ENCODE measurements at regions not wholly inside any gene's neighbourhood (a gene's known extent, or its start where the extent isn't known, plus 50 kb on each side); places are given as distances from the start of the nearest gene placed in this dataset.
"Not testable (repeated sequence)": the region's sequence is repeated elsewhere in the genome, so short reads cannot be mapped to it uniquely, and the experiment has no call there.

DNA sequence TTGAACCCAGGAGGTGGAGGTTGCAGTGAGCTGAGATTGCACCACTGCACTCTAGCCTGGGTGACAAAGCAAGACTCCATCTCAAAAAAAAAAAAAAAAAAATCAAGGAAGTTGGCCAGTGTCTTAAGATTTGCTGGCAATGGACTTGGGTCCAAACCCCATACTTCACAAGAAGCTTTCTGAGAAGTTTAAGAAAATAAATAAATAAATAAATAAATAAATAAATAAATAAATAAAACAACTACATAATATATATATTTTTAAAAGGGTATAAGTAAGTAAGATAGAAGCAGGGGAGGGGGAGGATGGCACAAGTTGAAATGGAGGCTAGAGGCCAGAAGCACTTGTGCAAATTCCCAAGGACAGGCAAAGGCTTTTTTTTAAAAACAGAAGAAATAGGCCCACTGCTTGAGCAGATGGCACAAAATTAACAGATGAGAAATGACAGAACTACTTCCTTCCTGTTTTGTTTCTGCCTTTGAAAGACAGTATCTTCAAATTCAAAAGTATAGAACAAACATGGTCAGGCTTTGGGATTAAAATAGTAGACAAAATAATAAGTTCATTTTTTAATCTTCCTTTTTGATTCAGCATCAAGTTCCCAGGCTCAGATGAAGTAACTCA lies 287.7 kb downstream of the ALDH8A1 start:
- Histone ChIP-seq H3K36me3 (ENCODE audit: insufficient read depth, low read length) (no peaks in the 10 kb centered on the region), H3K4me1 (ENCODE audit: low read length) (no peaks in the 10 kb centered on the region), H3K9me2 (replicated peaks; ENCODE audit: insufficient read depth, low read length) (no peaks in the 10 kb centered on the region), H3K4me2 (ENCODE audit: low read depth, low read length, poor library complexity, severe bottlenecking) (no peak overlapping the region), H4K20me1 (ENCODE audit: insufficient read depth, low read depth, low read length) (no peaks in the 10 kb centered on the region), H3K4me3 (ENCODE audit: low read length) (no peak overlapping the region), H3K79me2 (ENCODE audit: low read length) (no peaks in the 10 kb centered on the region), H2AFZ (ENCODE audit: low read length) (no peak overlapping the region), H3K27me3 (ENCODE audit: low read length) (no peaks in the 10 kb centered on the region), H3K9me3 (ENCODE audit: low read length) (no peaks in the 10 kb centered on the region), H3K9ac (ENCODE audit: low read length) (no peak overlapping the region), H3K27ac (ENCODE audit: low read length) (no peak overlapping the region)
- DNase-seq: no peak

DNA sequence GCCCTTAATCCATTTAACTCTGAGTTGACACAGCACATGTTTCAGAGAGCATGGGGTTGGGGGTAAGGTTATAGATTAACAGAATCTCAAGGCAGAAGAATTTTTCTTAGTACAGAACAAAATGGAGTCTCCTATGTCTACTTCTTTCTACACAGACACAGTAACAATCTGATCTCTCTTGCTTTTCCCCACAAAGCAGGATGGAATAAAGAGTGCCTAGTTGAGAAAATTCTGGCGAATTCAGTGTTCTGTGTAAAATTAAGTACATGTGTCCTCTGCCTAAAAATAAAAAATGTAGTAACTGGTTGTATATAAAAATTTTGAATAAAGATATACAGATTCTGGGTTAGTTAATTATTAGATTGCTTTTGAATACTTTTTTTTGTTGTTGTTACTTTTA lies 290.0 kb downstream of the ALDH8A1 start:
- DNase-seq; H4K20me1 ChIP-seq (ENCODE audit: insufficient read depth, low read depth, low read length); H2AFZ ChIP-seq (ENCODE audit: low read length); H3K9me3 ChIP-seq (ENCODE audit: low read length); H3K4me2 ChIP-seq (ENCODE audit: low read depth, low read length, poor library complexity, severe bottlenecking); H3K4me1 ChIP-seq (ENCODE audit: low read length); H3K27me3 ChIP-seq (ENCODE audit: low read length); H3K4me3 ChIP-seq (ENCODE audit: low read length); H3K9me2 ChIP-seq (replicated peaks; ENCODE audit: insufficient read depth, low read length); H3K27ac ChIP-seq (ENCODE audit: low read length); H3K79me2 ChIP-seq (ENCODE audit: low read length); H3K9ac ChIP-seq (ENCODE audit: low read length); H3K36me3 ChIP-seq (ENCODE audit: insufficient read depth, low read length): not testable (repeated sequence)

DNA sequence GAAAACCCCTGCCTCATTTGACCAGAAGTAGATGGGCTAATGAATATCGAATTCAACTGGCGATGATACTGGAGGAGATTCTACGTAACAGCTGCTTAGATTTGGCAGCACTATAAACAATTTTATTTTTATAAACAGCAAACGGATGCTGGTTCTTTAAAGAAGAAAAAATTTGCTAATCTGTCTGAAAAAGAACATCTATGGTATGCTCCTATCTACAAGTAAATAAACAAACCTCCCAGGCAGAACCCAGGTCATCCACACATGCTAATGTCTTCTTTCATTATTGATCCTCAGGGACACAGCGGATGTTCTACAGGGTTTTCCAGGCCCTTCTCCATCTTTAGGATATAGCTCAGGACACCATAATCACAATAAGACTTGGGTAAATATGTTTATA lies 291.3 kb downstream of the ALDH8A1 start:
- H4K20me1 ChIP-seq (ENCODE audit: insufficient read depth, low read depth, low read length): no peaks in the 10 kb centered on the region

DNA sequence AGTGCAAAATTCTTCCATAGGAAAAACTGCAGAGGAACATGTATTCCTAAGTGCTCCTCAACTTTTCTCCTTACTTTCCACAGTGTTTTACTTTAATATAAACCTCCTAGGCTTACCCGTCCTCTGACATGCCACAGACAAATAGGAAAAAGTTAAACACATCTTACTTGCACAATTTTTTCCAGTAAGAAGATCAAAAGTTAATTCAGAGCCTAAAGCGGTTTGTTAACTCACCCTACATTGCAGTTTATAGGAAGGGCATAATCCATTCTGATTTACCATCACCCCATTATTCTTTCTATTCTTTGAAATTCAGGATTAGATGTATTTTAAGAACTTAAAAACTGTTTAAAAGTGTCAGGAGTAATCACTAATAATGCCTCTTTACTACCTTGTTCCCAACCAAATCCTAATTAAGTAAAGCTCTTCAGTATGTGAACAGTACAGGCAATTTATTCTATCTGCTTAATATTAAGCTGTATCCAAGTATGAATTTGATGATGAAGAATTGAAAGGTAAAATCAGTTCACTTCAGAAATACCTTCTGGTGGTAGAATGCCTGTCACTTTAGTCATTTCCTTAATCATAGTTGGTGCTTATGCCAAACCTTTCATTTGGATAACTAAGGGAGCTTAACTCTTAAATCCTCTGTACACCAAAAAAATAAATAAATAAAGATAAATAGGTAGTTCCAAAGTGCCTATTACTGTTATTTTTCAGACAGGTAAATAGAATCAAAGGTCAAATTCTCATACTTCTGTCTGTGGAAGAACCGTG lies 292.0 kb downstream of the ALDH8A1 start:
- Histone ChIP-seq H3K36me3 (ENCODE audit: insufficient read depth, low read length) (no peaks in the 10 kb centered on the region), H3K9ac (ENCODE audit: low read length) (no peak overlapping the region)

More for the DNA sequence above, 291.3 kb downstream of the ALDH8A1 start:
- Histone ChIP-seq H3K9ac (ENCODE audit: low read length) (no peak overlapping the region), H3K4me1 (ENCODE audit: low read length) (no peaks in the 10 kb centered on the region), H3K4me3 (ENCODE audit: low read length) (no peak overlapping the region), H3K36me3 (ENCODE audit: insufficient read depth, low read length) (no peaks in the 10 kb centered on the region), H3K9me2 (replicated peaks; ENCODE audit: insufficient read depth, low read length) (no peaks in the 10 kb centered on the region), H3K27me3 (ENCODE audit: low read length) (no peaks in the 10 kb centered on the region), H2AFZ (ENCODE audit: low read length) (no peak overlapping the region), H3K4me2 (ENCODE audit: low read depth, low read length, poor library complexity, severe bottlenecking) (no peak overlapping the region), H3K79me2 (ENCODE audit: low read length) (no peaks in the 10 kb centered on the region), H3K27ac (ENCODE audit: low read length) (no peak overlapping the region), H3K9me3 (ENCODE audit: low read length) (no peaks in the 10 kb centered on the region)
- no peak for DNase-seq

DNA sequence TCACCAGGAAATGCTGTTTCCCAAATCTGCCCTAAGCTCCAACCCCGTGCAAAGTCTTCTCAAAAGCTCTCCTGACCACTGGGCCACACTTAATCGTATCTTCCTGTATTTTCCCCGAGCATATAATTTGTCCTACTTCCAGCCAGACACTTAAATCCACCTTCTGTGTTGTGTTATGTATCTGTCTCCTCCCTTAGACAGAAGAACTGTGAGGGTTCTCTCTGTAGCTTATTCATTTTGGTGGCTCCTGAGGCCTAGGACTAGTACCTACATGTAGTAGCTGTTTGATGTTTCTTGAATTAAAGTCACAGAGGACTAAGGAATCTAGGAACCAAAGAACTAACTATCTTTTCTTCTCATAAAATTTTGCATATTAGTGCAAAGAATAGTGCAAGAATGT lies 292.6 kb downstream of the ALDH8A1 start:
- Histone ChIP-seq H3K9me3 (ENCODE audit: low read length) (no peaks in the 10 kb centered on the region), H3K79me2 (ENCODE audit: low read length) (no peaks in the 10 kb centered on the region), H3K4me3 (ENCODE audit: low read length) (no peak overlapping the region), H3K36me3 (ENCODE audit: insufficient read depth, low read length) (no peaks in the 10 kb centered on the region), H2AFZ (ENCODE audit: low read length) (no peak overlapping the region), H3K9me2 (replicated peaks; ENCODE audit: insufficient read depth, low read length) (no peaks in the 10 kb centered on the region), H3K9ac (ENCODE audit: low read length) (no peak overlapping the region), H3K4me1 (ENCODE audit: low read length) (no peaks in the 10 kb centered on the region), H3K27me3 (ENCODE audit: low read length) (no peaks in the 10 kb centered on the region), H3K4me2 (ENCODE audit: low read depth, low read length, poor library complexity, severe bottlenecking) (no peak overlapping the region), H3K27ac (ENCODE audit: low read length) (no peak overlapping the region), H4K20me1 (ENCODE audit: insufficient read depth, low read depth, low read length) (no peaks in the 10 kb centered on the region)
- no peak for DNase-seq

More for the DNA sequence above, 292.0 kb downstream of the ALDH8A1 start:
- H3K4me2 ChIP-seq (ENCODE audit: low read depth, low read length, poor library complexity, severe bottlenecking): no peak overlapping the region
- no peaks in the 10 kb centered on the region for H3K79me2 ChIP-seq (ENCODE audit: low read length)
- no peaks in the 10 kb centered on the region for H4K20me1 ChIP-seq (ENCODE audit: insufficient read depth, low read depth, low read length)
- H3K4me1 ChIP-seq (ENCODE audit: low read length): no peaks in the 10 kb centered on the region
- no peak overlapping the region for H3K27ac ChIP-seq (ENCODE audit: low read length)
- no peaks in the 10 kb centered on the region for H3K9me2 ChIP-seq (replicated peaks; ENCODE audit: insufficient read depth, low read length)
- DNase-seq: no peak
- no peaks in the 10 kb centered on the region for H3K9me3 ChIP-seq (ENCODE audit: low read length)
- no peak overlapping the region for H3K4me3 ChIP-seq (ENCODE audit: low read length)
- no peak overlapping the region for H2AFZ ChIP-seq (ENCODE audit: low read length)
- H3K27me3 ChIP-seq (ENCODE audit: low read length): no peaks in the 10 kb centered on the region

DNA sequence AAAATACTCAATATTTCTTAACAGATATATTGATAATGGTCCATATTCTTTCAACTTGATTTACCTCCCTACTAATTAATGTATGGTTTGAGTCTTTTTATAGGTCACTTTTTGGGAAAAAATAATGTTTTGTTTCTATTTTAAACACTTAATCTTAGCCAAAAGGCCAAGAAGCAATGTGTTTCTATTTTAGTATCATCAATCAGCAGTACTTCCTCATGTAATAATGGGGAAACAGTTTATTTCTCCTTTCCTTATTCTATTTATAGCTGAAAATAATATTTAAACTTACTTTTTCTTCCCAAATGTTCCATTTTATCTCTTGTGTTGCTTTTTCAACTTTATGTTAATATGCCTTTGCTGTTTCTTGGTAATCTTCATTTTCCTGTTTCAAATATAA lies 295.1 kb downstream of the ALDH8A1 start:
- no peak overlapping the region for H3K27ac ChIP-seq (ENCODE audit: low read length)
- no peak overlapping the region for H3K4me3 ChIP-seq (ENCODE audit: low read length)
- no peaks in the 10 kb centered on the region for H3K36me3 ChIP-seq (ENCODE audit: insufficient read depth, low read length)
- no peaks in the 10 kb centered on the region for H3K9me3 ChIP-seq (ENCODE audit: low read length)
- no peak overlapping the region for H2AFZ ChIP-seq (ENCODE audit: low read length)
- no peak overlapping the region for H3K9ac ChIP-seq (ENCODE audit: low read length)
- H3K4me1 ChIP-seq (ENCODE audit: low read length): no peaks in the 10 kb centered on the region
- no peaks in the 10 kb centered on the region for H3K27me3 ChIP-seq (ENCODE audit: low read length)
- no peaks in the 10 kb centered on the region for H4K20me1 ChIP-seq (ENCODE audit: insufficient read depth, low read depth, low read length)
- H3K9me2 ChIP-seq (replicated peaks; ENCODE audit: insufficient read depth, low read length): no peaks in the 10 kb centered on the region
- H3K79me2 ChIP-seq (ENCODE audit: low read length): no peaks in the 10 kb centered on the region
- DNase-seq: no peak
- no peak overlapping the region for H3K4me2 ChIP-seq (ENCODE audit: low read depth, low read length, poor library complexity, severe bottlenecking)

DNA sequence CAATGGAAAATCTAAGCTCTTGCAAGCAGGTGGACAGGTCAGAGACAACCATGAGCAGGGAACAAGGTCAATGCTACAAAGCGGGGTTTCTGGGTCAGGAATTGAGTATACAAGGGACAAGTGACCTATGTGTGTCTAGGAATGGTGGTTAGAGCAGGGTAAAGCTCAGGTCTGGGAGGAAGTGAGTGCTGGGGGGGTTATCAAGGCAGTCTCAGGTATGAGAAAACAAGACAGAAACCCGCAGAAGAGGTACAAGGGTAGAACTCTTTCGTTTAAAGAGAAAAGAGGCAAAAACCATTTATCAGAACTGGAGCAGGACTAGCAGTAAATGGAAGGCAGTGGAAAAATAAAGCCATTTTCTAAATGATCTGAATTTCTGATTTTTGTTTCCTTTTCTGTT lies 298.4 kb downstream of the ALDH8A1 start:
- H2AFZ ChIP-seq (ENCODE audit: low read length): no peak overlapping the region
- H3K36me3 ChIP-seq (ENCODE audit: insufficient read depth, low read length): no peaks in the 10 kb centered on the region
- H3K9ac ChIP-seq (ENCODE audit: low read length): no peak overlapping the region
- no peak overlapping the region for H3K4me2 ChIP-seq (ENCODE audit: low read depth, low read length, poor library complexity, severe bottlenecking)
- no peak for DNase-seq
- no peak overlapping the region for H3K27ac ChIP-seq (ENCODE audit: low read length)
- no peaks in the 10 kb centered on the region for H4K20me1 ChIP-seq (ENCODE audit: insufficient read depth, low read depth, low read length)
- no peaks in the 10 kb centered on the region for H3K9me3 ChIP-seq (ENCODE audit: low read length)
- H3K27me3 ChIP-seq (ENCODE audit: low read length): no peaks in the 10 kb centered on the region
- H3K79me2 ChIP-seq (ENCODE audit: low read length): no peaks in the 10 kb centered on the region
- no peaks in the 10 kb centered on the region for H3K4me1 ChIP-seq (ENCODE audit: low read length)
- H3K4me3 ChIP-seq (ENCODE audit: low read length): no peak overlapping the region
- H3K9me2 ChIP-seq (replicated peaks; ENCODE audit: insufficient read depth, low read length): no peaks in the 10 kb centered on the region

DNA sequence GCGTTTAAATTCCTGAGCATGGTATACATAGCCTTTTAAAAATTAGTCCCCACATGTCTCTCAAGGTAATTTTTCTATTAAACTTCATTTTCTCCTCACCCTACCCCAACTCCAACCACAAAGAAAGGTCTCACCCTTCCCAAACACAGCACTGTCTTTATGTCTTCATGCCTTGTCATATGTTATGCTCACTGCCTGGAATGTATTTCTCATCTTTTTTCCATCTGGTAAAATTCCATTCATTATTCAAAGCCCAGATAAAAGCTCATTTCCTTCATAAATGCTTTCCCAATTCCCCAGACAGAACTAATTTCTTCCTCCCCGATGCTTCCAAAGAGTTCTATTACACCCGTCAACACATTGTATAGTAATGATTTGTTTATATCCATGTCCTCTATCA lies 302.0 kb downstream of the ALDH8A1 start:
- Histone ChIP-seq H3K9me2 (replicated peaks; ENCODE audit: insufficient read depth, low read length) (no peaks in the 10 kb centered on the region), H3K36me3 (ENCODE audit: insufficient read depth, low read length) (no peaks in the 10 kb centered on the region), H4K20me1 (ENCODE audit: insufficient read depth, low read depth, low read length) (no peaks in the 10 kb centered on the region), H3K79me2 (ENCODE audit: low read length) (no peaks in the 10 kb centered on the region), H3K9ac (ENCODE audit: low read length) (no peak overlapping the region), H3K27me3 (ENCODE audit: low read length) (no peaks in the 10 kb centered on the region), H3K9me3 (ENCODE audit: low read length) (no peaks in the 10 kb centered on the region), H3K4me3 (ENCODE audit: low read length) (no peak overlapping the region), H2AFZ (ENCODE audit: low read length) (no peak overlapping the region), H3K27ac (ENCODE audit: low read length) (no peak overlapping the region), H3K4me1 (ENCODE audit: low read length) (no peaks in the 10 kb centered on the region), H3K4me2 (ENCODE audit: low read depth, low read length, poor library complexity, severe bottlenecking) (no peak overlapping the region)
- no peak for DNase-seq

Data from Karpas-422 (cell line).